GM18520 (cell line): ENCODE measurements at regions not wholly inside any gene's neighbourhood (a gene's known extent, or its start where the extent isn't known, plus 50 kb on each side); places are given as distances from the start of the nearest gene placed in this dataset.
"Not testable (repeated sequence)": the region's sequence is repeated elsewhere in the genome, so short reads cannot be mapped to it uniquely, and the experiment has no call there.

Experiments used
- ATAC-seq: cut with Tn5 transposase; IDR thresholded peaks from one replicate; pipeline ENCODE4 v1.9.1; 2021; ENCODE audit not compliant: unreplicated experiment

DNA sequence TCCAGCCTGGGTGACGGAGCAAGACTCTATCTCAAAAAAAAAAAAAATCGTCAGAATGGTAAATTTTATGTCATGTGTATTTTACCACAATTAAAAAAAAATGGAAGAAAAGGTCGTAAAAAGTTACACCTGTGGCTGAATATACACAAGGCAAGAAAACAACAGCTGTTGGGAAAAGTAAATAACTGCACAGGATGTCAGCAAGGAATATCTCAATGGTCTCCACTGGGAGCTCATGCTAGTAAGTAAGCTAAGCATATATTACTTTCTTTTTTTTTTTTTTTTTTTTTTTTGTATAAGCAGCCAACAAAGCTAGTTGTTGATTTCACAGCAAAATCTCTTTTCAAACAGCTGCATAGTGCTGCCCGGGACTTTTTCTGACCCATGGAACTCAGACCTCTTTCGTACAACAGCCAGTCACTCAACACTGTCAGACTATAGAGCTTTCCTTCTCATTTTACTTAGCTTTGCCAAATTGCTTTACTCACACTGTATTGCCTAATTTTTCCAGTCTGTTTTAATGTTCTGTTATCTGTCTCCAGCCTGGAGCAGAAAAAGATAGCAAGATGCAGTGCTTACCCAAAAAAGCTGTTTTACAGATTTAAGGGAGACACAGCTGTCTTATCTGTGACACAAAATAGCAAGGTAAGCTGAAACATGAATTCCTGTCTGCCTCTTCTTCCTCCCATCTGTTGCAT lies 175.9 kb downstream of the ENC1 start:
- no peak for ATAC-seq

DNA sequence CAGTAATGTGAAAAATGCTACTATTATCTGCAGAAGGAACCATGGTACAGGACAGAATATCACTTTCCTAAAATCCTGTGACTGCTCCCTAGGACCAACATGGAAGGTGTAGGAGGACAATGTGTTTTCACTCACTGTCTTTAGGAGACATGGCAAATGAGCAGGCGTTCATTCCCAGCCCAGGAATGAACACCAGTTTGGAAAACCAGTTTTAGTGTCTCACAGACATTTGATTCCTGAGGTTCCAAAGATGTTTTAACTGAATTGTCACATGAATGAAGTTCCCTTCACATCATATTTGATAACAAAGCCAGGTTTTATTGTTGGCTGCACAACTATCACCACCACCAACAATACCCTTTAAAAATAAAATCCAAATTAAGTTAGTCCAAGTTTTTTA lies 178.2 kb downstream of the ENC1 start:
- ATAC-seq = no peak

DNA sequence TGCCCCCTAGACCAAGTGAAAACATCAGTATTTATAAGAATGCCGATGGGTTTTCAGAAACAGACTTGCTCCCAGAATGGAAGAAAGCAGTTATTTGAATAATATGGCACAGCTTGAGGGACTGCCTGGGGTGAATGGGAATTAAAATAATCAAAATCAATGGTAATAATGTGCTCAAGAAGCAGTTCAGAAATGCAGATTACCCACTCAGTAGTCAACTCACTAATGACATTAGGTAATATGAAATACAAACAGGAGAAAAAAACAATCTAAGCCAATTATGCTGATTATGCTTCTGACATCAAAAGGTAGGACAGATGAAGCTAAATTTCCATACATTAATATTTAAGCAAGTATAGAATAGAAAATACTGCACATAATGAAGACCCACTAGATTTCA lies 179.3 kb downstream of the ENC1 start:
- ATAC-seq = no peak

GRCh38 chr5:74460694-74461093 lies 179.8 kb downstream of the ENC1 start:
- no peak for ATAC-seq

GRCh38 chr5:74459984-74460383 lies 180.5 kb downstream of the ENC1 start:
- ATAC-seq = no peak

GRCh38 chr5:74457876-74458275 lies 182.7 kb downstream of the ENC1 start:
- ATAC-seq = no peak

GRCh38 chr5:74454263-74455030 lies 186.1 kb downstream of the ENC1 start:
- ATAC-seq = no peak

- no peak for ATAC-seq
Observed at GRCh38 chr5:74452856-74453255, 187.7 kb downstream of the ENC1 start.

GRCh38 chr5:74450095-74450494 lies 190.4 kb downstream of the ENC1 start:
- ATAC-seq = no peak

DNA sequence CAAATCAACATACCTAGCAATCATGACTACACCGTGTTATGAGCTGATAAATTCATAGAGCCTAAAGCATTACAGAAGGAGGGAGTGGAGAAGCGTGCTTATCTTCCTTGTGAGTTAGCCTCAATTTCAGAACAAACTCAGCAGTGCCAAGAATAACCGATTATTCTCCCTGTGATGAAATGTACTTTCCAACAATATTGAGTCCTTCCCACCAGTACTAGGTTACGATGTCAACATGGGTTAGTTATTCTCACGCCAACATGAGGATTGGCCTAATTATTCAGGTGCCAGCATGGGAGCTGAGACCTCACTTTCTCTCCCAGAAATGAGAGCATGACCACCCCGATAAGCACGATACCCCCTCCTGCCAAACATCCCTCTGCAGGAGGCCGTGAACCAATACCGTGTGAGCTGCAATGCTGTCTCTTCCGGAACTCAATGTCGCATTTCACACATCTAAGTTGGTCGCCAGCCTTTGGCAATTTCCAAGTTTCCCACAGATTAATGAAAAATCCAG lies 193.7 kb downstream of the ENC1 start:
- ATAC-seq = no peak

DNA sequence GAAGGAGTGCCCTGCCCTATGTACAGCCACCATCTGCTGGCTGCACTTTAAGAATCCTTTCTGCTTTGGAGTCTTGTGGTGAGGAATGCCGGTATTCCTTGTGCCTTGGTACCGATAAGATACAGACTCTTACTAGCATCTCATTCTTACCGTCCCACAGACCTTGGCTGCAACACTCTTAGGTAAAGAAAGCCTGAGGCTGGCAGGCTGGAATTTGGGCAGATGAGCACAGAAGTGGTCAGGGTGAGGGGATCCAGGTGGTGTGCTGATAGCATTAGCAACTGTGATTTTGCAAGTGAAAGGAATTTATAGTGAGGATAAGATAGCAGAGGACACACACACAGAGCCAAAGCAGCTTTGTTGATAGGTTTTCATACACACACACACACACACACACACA lies 198.1 kb downstream of the ENC1 start:
- ATAC-seq = no peak

DNA sequence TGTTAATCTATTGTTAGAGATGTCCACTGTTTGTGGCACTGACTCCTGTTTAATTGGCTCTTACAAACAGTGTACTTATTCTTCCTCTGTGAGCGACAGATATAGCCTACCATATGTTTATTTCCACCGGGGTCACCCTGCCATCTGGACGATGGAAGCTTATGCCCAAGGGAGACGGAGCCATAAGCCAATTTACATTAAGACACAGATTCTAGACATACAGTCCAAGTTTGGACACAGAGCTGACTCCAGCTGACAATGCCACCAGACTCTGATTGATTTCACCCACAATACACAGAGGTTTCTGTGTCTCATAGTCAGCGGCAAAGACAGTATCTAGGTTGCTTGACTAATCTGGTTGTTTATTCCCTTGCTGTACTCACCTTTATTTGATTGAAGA lies 198.9 kb downstream of the ENC1 start:
- ATAC-seq = no peak

DNA sequence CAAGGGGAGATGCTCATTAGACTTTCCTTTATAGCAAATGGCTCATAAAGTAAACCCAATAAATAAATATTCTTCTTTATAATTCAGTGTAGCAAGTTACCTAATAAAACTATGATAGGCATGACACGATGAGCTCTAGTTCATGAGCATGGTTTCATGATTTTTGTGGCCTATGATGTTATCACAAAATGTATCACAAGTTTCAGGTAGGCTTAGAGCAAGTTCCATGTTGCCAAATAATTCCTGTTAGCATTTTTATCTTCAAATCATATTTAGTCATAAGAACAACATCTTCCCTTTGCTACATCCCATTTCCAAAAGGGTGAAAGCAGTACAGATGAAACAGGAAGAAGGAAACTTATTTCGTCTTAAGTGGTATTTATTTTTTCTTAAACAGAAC lies 200.2 kb downstream of the ENC1 start:
- ATAC-seq = no peak

- not testable (repeated sequence) for ATAC-seq
Observed at GRCh38 chr5:74437870-74438269, 202.7 kb downstream of the ENC1 start.

DNA sequence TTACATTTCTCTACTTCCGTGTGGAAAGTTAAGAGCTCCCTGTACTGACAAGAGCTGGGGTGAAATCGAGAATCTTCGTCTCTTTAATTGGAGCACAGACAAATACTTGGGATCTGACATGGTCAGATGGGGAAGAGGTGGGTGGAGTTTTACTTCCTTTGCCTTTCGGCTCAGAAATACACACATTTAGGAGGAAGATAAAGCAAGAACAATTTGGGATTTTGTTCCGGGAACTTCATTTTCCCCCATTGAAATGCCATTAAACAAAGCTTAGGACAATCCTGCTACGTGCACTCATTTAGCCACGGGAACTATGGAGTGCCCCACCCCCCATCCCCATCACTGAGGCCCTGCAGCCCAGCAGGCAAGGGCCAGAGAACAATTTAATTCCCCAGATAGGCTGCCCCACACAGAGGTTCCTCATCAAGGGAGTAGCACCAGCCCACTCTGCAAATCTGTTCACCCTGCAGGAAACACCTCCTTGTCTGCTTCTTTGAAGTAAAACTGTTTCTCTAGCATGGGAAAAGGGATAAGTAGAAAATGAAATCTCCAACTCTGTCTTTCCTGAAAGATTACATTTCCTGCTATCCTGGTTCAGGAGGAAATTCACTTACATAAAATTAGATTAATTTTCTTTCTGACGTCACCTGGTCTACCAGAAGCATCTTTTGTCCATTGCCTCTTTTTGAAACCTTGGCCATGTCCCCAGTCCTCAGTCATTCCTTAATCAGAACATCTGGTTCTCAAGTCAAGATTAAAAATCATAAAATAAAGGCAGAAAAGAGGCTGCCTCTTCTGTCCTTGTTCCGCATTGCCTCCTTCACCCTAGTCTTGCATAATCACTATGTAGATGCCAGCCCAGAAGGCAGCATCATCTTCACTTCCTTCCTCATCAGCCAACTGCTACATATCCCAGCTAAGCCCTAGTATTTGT lies 206.4 kb downstream of the ENC1 start:
- ATAC-seq = no peak

GRCh38 chr5:74433255-74433895 lies 207.2 kb downstream of the ENC1 start:
- ATAC-seq = no peak

DNA sequence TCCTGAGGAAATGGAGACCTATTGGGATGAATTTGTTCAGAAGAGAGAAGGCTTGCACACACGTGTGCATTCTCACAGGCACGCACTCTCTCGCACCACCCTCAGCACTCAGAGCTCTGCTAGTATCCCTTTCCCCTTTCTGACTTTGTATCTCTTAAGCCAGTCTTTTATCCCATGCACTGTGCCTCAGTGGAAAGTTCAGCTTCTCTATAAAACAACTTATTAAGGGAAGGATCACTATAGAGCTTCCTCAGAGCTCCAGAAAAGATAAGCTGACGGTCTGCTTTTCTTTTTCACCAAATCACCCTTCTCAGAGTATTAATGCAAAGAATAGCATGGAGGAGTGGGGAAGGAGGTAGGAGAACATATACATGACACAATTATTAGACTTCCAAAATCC lies 207.8 kb downstream of the ENC1 start:
- ATAC-seq = no peak

DNA sequence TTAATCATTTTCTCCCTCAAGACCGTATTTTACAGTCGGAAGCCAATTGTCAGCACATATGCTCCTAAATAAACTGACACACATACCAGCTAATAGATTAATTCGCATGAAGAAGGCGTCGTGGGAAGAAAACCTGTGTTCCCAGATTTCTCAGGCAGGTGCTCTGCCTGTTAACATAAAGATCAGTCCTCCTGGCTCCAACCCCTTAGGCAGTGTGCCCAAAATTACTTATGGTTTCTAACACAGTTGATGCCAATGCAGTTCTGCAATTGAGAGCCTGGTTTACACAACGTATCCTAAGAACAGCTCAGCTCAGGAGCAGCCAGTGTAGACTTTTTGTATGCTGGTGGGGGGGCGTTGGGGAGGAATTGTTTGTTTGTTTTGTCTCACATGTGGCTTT lies 208.3 kb downstream of the ENC1 start:
- ATAC-seq = no peak

GRCh38 chr5:74431290-74431669 lies 209.2 kb downstream of the ENC1 start:
- ATAC-seq = no peak

GRCh38 chr5:74430631-74431289 lies 209.8 kb downstream of the ENC1 start:
- ATAC-seq = no peak
